ENCODE measurements at regions not wholly inside any gene's neighbourhood (a gene's known extent, or its start where the extent isn't known, plus 50 kb on each side); places are given as distances from the start of the nearest gene placed in this dataset.

- H3K4me1 Mint-ChIP-seq, result no peaks in the 10 kb centered on the region
- no peak overlapping the region for H3K27ac ChIP-seq (ENCODE audit: insufficient read length, low read depth, low read length)
These were observed 70.8 kb upstream of the ATXN1 start for GRCh38 chr6:16832043-16832567.

More at GRCh38 chr6:16832043-16832567, 70.8 kb upstream of the ATXN1 start:
- Histone ChIP-seq H3K56ac (ENCODE audit: insufficient read length, low read depth, low read length) (no peak overlapping the region), H2AFZ (ENCODE audit: low read length) (no peak overlapping the region), H2BK12ac (ENCODE audit: insufficient read length, low read depth, low read length) (no peak overlapping the region), H3K4me1 (ENCODE audit: insufficient read depth, low read length) (no peaks in the 10 kb centered on the region), H4K5ac (ENCODE audit: insufficient read length, low read depth, low read length) (no peak overlapping the region), H3K14ac (ENCODE audit: insufficient read depth, low read length) (no peak overlapping the region), H3K9ac (ENCODE audit: extremely low read depth, insufficient read length, low read length) (no peak overlapping the region), H2BK20ac (ENCODE audit: low read depth, low read length, poor library complexity, severe bottlenecking) (no peak overlapping the region), H3K9me3 (ENCODE audit: control insufficient read depth, low read depth, low read length) (no peaks in the 10 kb centered on the region), H3K4me2 (ENCODE audit: insufficient read depth, insufficient read length, low read length) (no peak overlapping the region), H3K4ac (ENCODE audit: low read depth, low read length) (no peak overlapping the region), H4K8ac (replicated peaks; ENCODE audit: insufficient read length, low read depth, low read length) (no peak overlapping the region), H3T11ph (ENCODE audit: low read length) (no peak overlapping the region), H3K23me2 (ENCODE audit: insufficient read length, low read depth, low read length, poor library complexity, severe bottlenecking) (no peaks in the 10 kb centered on the region), H3K27me3 (ENCODE audit: insufficient read depth, low read length) (no peaks in the 10 kb centered on the region), H3K79me2 (ENCODE audit: insufficient read depth, low read length) (no peaks in the 10 kb centered on the region), H3K18ac (ENCODE audit: insufficient read length, low read depth, low read length) (no peak overlapping the region), H2AK5ac (ENCODE audit: insufficient read length, low read length) (no peak overlapping the region), H2BK5ac (ENCODE audit: insufficient read length, low read length) (no peak overlapping the region), H3K79me1 (ENCODE audit: insufficient read depth, low read depth, low read length, poor library complexity, severe bottlenecking) (no peaks in the 10 kb centered on the region), H2BK120ac (ENCODE audit: low read depth, low read length, poor library complexity, severe bottlenecking) (no peak overlapping the region), H4K91ac (ENCODE audit: insufficient read length, low read depth, low read length) (no peak overlapping the region), H4K20me1 (ENCODE audit: control insufficient read depth, insufficient read depth, insufficient read length) (no peaks in the 10 kb centered on the region), H2BK15ac (ENCODE audit: low read depth, low read length) (no peak overlapping the region), H3K23ac (ENCODE audit: insufficient read length, low read depth, low read length) (no peak overlapping the region)
- no peak overlapping the region for H3K27ac Mint-ChIP-seq
- H3K36me3 Mint-ChIP-seq (ENCODE audit: insufficient read depth in 1 of 3, low read depth in 3 of 3), result no peaks in the 10 kb centered on the region
- H3K9me3 Mint-ChIP-seq, result no peaks in the 10 kb centered on the region
- no peaks in the 10 kb centered on the region; the same call in 1 of the 2 replicates for H3K27me3 Mint-ChIP-seq (ENCODE audit: low read depth)
- WGBS (ENCODE audit: extremely low coverage, insufficient read length, low lambda C conversion rate), result no CpG with 5 or more reads among the region's 5 CpGs
- DNase-seq, result no peak
- TF ChIP-seq, protein P1, sequence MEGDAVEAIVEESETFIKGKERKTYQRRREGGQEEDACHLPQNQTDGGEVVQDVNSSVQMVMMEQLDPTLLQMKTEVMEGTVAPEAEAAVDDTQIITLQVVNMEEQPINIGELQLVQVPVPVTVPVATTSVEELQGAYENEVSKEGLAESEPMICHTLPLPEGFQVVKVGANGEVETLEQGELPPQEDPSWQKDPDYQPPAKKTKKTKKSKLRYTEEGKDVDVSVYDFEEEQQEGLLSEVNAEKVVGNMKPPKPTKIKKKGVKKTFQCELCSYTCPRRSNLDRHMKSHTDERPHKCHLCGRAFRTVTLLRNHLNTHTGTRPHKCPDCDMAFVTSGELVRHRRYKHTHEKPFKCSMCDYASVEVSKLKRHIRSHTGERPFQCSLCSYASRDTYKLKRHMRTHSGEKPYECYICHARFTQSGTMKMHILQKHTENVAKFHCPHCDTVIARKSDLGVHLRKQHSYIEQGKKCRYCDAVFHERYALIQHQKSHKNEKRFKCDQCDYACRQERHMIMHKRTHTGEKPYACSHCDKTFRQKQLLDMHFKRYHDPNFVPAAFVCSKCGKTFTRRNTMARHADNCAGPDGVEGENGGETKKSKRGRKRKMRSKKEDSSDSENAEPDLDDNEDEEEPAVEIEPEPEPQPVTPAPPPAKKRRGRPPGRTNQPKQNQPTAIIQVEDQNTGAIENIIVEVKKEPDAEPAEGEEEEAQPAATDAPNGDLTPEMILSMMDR (conservative IDR thresholded peaks at IDR 0.05), result no peak
- no peak overlapping the region for H3K4me3 Mint-ChIP-seq
